Panc1 (cell line): ENCODE measurements at regions not wholly inside any gene's neighbourhood (a gene's known extent, or its start where the extent isn't known, plus 50 kb on each side); places are given as distances from the start of the nearest gene placed in this dataset.

Source experiments
- CTCF ChIP-seq: fragments of 450-650 bp; IDR thresholded peaks from 2 replicates; pipeline ENCODE4 v1.5.1; 2017; ENCODE audit warnings: mild to moderate bottlenecking
- POLR2AphosphoS5 ChIP-seq: IDR thresholded peaks from 2 replicates; pipeline ENCODE4 v1.6.1; 2012; ENCODE audit warnings: mild to moderate bottlenecking, low read depth, low read length, moderate library complexity
- REST ChIP-seq, 2 experiments: IDR thresholded peaks; 2 replicates each; pipeline ENCODE4 v1.6.1; 2011 to 2012; ENCODE audit warnings: low read depth in 2 of 2, control low read depth in 1 of 2, low read length in 1 of 2, mild to moderate bottlenecking in 1 of 2, moderate library complexity in 1 of 2; ENCODE audit not compliant: insufficient read depth in 1 of 2
- SIN3A ChIP-seq: IDR thresholded peaks from 2 replicates; pipeline ENCODE4 v1.6.1; 2012; ENCODE audit warnings: low read depth, mild to moderate bottlenecking, low read length, moderate library complexity, borderline replicate concordance; ENCODE audit not compliant: insufficient read depth
- TCF7L2 ChIP-seq: IDR thresholded peaks from 2 replicates; pipeline ENCODE4 v1.6.1; 2011; ENCODE audit warnings: mild to moderate bottlenecking, low read depth, low read length, inconsistent platforms

GRCh38 chr16:86952769-86953168 lies 364.4 kb downstream of the C16orf95 start:
- TF ChIP-seq CTCF (no peak), POLR2AphosphoS5 (no peak), SIN3A (no peak), REST (IDR thresholded peaks at IDR 0.05; ENCODE audit: insufficient read depth in 1 of 2, low read depth in 2 of 2, low read length in 1 of 2) (no peak), TCF7L2 (no peak)
